GM12872 (cell line): ENCODE measurements at regions not wholly inside any gene's neighbourhood (a gene's known extent, or its start where the extent isn't known, plus 50 kb on each side); places are given as distances from the start of the nearest gene placed in this dataset.

ENCODE experiments used
- CTCF ChIP-seq: IDR thresholded peaks from 3 replicates; pipeline ENCODE4 v1.5.1; 2011; ENCODE audit warnings: low read depth, mild to moderate bottlenecking, low read length, moderate library complexity; ENCODE audit not compliant: insufficient read depth

GRCh38 chr1:63255153-63255552 lies 67.2 kb upstream of the FOXD3 start:
- no peak for TF ChIP-seq CTCF

- no peak for TF ChIP-seq CTCF
These were observed 60.5 kb upstream of the FOXD3 start for GRCh38 chr1:63261736-63262458.

- no peak for TF ChIP-seq CTCF
These were observed 60.0 kb upstream of the FOXD3 start for GRCh38 chr1:63262459-63262770.

GRCh38 chr1:63264161-63264560 lies 58.2 kb upstream of the FOXD3 start:
- no peak for TF ChIP-seq CTCF

- TF ChIP-seq CTCF: no peak
These were observed 55.5 kb upstream of the FOXD3 start for GRCh38 chr1:63266857-63267256.

GRCh38 chr1:63268876-63269275 lies 53.5 kb upstream of the FOXD3 start:
- no peak for TF ChIP-seq CTCF

- no peak for TF ChIP-seq CTCF
These were observed 52.8 kb upstream of the FOXD3 start for GRCh38 chr1:63269571-63269970.
